CD4-positive, alpha-beta T cell (primary cell): ENCODE measurements at regions not wholly inside any gene's neighbourhood (a gene's known extent, or its start where the extent isn't known, plus 50 kb on each side); places are given as distances from the start of the nearest gene placed in this dataset.

Source experiments
- ATAC-seq: fragments of 200-7000 bp; cut with Tn5 transposase; one replicate; pipeline ENCODE4 v1.10.0; 2022; ENCODE audit warnings: mild to moderate bottlenecking; ENCODE audit not compliant: poor library complexity
- CTCF ChIA-PET: fragments of 350-600 bp; sonication (Branson Sonifier 250); formaldehyde crosslinking; loops from one replicate; lab custom pipeline; 2021; ENCODE audit warnings: antibody characterized with exemption, inconsistent platforms; lab: Charles Lee
- POLR2A ChIA-PET: fragments of 350-600 bp; sonication (Branson Sonifier 250); formaldehyde crosslinking; loops from one replicate; lab custom pipeline; 2021; ENCODE audit warnings: antibody characterized with exemption, inconsistent platforms; lab: Charles Lee
- DNase-seq, 14 experiments: peaks; one replicate each; pipeline ENCODE4 v3.0.0-alpha.2; 2013 to 2020; ENCODE audit warnings: mixed read lengths in 2 of 14
- H3K27ac ChIP-seq, 2 donors: one replicate each; pipeline versions ENCODE4 v1.5.1 to v1.7.0; 2013; ENCODE audit warnings: low read length in 2 of 2, low read depth in 1 of 2, mild to moderate bottlenecking in 1 of 2
- H3K27me3 ChIP-seq, 2 experiments: 1 replicate in 1 of 2; 2 replicates in 1 of 2; pipeline versions ENCODE4 v1.6.1 to v1.7.0; 2013; ENCODE audit warnings: low read length in 2 of 2, control low read depth in 1 of 2, mild to moderate bottlenecking in 1 of 2, moderate library complexity in 1 of 2; ENCODE audit not compliant: insufficient read depth in 2 of 2, control insufficient read depth in 1 of 2
- H3K36me3 ChIP-seq: one replicate; pipeline ENCODE4 v1.6.1; 2013; ENCODE audit warnings: low read length, control low read depth; ENCODE audit not compliant: insufficient read depth
- H3K4me1 ChIP-seq: one replicate; pipeline ENCODE4 v1.6.1; 2013; ENCODE audit warnings: low read length, control low read depth; ENCODE audit not compliant: insufficient read depth
- H3K4me3 ChIP-seq: one replicate; pipeline ENCODE4 v1.5.1; 2013; ENCODE audit warnings: mild to moderate bottlenecking, low read length, moderate library complexity
- H3K9me3 ChIP-seq, 2 experiments: 1 replicate in 1 of 2; 2 replicates in 1 of 2; pipeline versions ENCODE4 v1.6.1 to v1.7.0; 2013; ENCODE audit warnings: low read length in 2 of 2, mild to moderate bottlenecking in 2 of 2, control low read depth in 1 of 2, moderate library complexity in 1 of 2; ENCODE audit not compliant: control insufficient read depth in 1 of 2, insufficient read depth in 1 of 2
- H3K27ac Mint-ChIP-seq: one replicate; pipeline ENCODE4 v1.8.0; 2020; ENCODE audit warnings: mixed read lengths
- H3K27me3 Mint-ChIP-seq: one replicate; pipeline ENCODE4 v1.8.0; 2021; ENCODE audit warnings: mixed read lengths
- H3K36me3 Mint-ChIP-seq: one replicate; pipeline ENCODE4 v1.8.0; 2021; ENCODE audit warnings: low read depth, mixed read lengths
- H3K4me1 Mint-ChIP-seq: one replicate; pipeline ENCODE4 v1.8.0; 2021; ENCODE audit warnings: low read depth, mixed read lengths
- H3K4me3 Mint-ChIP-seq: one replicate; pipeline ENCODE4 v1.8.0; 2020; ENCODE audit warnings: mild to moderate bottlenecking, mixed read lengths
- H3K9me3 Mint-ChIP-seq: one replicate; pipeline ENCODE4 v1.8.0; 2020; ENCODE audit warnings: mixed read lengths
- CTCF ChIP-seq: fragments of 200-600 bp; IDR thresholded peaks from one replicate; pipeline ENCODE4 v1.8.0; 2022; ENCODE audit warnings: antibody characterized with exemption, mild to moderate bottlenecking
- intact Hi-C, 2 experiments: fragments of 100-400 bp; cut with DNase I in 1 of 2; cut with micrococcal nuclease in 1 of 2; formaldehyde crosslinking; loops; one replicate each; pipeline versions ENCODE4 v1.15.1 to v1.9.0; 2023 to 2025; cut with DNase I, micrococcal nuclease

DNA sequence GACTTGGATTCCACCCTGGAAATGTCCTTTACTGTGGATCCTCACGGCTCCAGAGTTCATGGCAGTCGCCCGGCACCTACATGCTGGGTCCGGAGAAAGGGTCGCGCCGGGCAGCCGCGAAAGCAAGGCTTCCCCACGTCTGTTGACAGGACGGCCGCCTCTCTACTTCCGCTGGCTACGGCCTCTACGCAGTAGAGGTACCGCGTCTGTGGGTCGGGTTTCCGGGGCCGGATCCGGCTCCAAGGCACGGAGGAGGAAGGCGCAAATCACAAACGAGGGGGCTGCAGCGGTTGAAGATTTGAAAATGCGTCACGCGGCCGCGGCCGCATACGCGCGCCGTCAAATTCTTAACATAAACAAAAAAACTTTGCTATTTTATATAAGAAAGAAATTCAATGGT is 649.6 kb downstream of the REEP3 start:
- Histone ChIP-seq H3K27me3 (no peaks in the 10 kb centered on the region), H3K4me3 (no peak overlapping the region), H3K36me3 (no peaks in the 10 kb centered on the region), H3K9me3 (peaks cover 0 to 5% of the 10 kb centered on the region in 2 experiments), H3K4me1 (no peaks in the 10 kb centered on the region), H3K27ac (no peak overlapping the region)
- ATAC-seq, result no peak
- no peaks in the 10 kb centered on the region for H3K4me1 Mint-ChIP-seq
- CTCF ChIA-PET, result no interaction called here
- no peak for TF ChIP-seq CTCF
- peaks cover 10% of the 10 kb centered on the region for H3K9me3 Mint-ChIP-seq
- no peaks in the 10 kb centered on the region for H3K27me3 Mint-ChIP-seq
- DNase-seq, result no peak
- intact Hi-C loops, result no loop called here
- H3K4me3 Mint-ChIP-seq, result no peak overlapping the region
- H3K27ac Mint-ChIP-seq, result no peak overlapping the region
- H3K36me3 Mint-ChIP-seq, result no peaks in the 10 kb centered on the region
- POLR2A ChIA-PET, result no interaction called here

- intact Hi-C loops, result no loop called here
- TF ChIP-seq CTCF, result no peak
- H3K4me1 Mint-ChIP-seq, result no peaks in the 10 kb centered on the region
- DNase-seq, result no peak
- no peak overlapping the region for H3K4me3 Mint-ChIP-seq
- H3K27ac Mint-ChIP-seq, result no peak overlapping the region
- H3K36me3 Mint-ChIP-seq, result no peaks in the 10 kb centered on the region
- ChIA-PET POLR2A (no interaction called here), CTCF (no interaction called here)
- H3K27me3 Mint-ChIP-seq, result no peaks in the 10 kb centered on the region
- ATAC-seq, result no peak
- Histone ChIP-seq H3K4me3 (no peak overlapping the region), H3K27ac (no peak overlapping the region), H3K36me3 (no peaks in the 10 kb centered on the region), H3K27me3 (no peaks in the 10 kb centered on the region), H3K4me1 (no peaks in the 10 kb centered on the region), H3K9me3 (peaks cover 0 to 5% of the 10 kb centered on the region in 2 experiments)
- H3K9me3 Mint-ChIP-seq, result peaks cover 3% of the 10 kb centered on the region
These were observed 652.6 kb downstream of the REEP3 start for GRCh38 chr10:64173826-64174225.

DNA sequence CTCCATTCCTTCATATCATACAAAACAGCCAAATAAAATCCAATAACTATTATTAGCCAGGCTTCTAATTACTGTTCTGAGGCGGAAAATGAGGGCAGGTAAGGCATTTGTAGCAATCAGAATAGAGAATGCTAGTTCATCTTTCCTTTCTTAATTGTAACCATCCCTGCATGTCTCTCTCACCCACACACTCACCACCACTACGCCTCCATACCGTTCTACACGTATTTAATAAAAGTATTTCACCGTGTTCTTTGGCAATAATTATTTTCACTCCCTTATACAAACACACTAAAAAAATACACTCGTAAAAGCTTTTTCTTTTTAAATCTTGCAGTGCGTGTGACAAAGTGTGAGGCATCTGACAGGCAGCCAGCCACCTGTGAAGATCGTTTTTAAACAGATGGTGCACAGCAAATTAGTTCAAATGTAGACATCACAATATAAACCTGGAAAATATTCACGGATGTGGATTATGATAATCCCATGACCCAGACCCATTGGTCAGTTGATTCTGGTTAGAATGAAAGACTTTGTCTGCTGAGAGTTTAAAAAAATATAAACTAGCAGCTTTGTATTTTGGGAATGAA is 653.6 kb downstream of the REEP3 start:
- Histone ChIP-seq H3K27ac (no peak overlapping the region), H3K36me3 (no peaks in the 10 kb centered on the region), H3K4me3 (no peak overlapping the region), H3K9me3 (peaks cover 0 to 5% of the 10 kb centered on the region in 2 experiments), H3K27me3 (no peaks in the 10 kb centered on the region), H3K4me1 (no peaks in the 10 kb centered on the region)
- CTCF ChIA-PET, result no interaction called here
- POLR2A ChIA-PET, result no interaction called here
- no peak for TF ChIP-seq CTCF
- H3K36me3 Mint-ChIP-seq, result no peaks in the 10 kb centered on the region
- no peaks in the 10 kb centered on the region for H3K4me1 Mint-ChIP-seq
- H3K9me3 Mint-ChIP-seq, result peaks cover 3% of the 10 kb centered on the region
- no peak for ATAC-seq
- H3K27ac Mint-ChIP-seq, result no peak overlapping the region
- no peak for DNase-seq
- H3K27me3 Mint-ChIP-seq, result no peaks in the 10 kb centered on the region
- intact Hi-C loops, result no loop called here
- H3K4me3 Mint-ChIP-seq, result no peak overlapping the region
